Activated CD4-positive, alpha-beta T cell treated with anti-CD3 and anti-CD28 coated beads, Interleukin-2, amount 10 ng/mL, durations not matched to agents 24 days and 14 days (primary cell): ENCODE measurements at regions not wholly inside any gene's neighbourhood (a gene's known extent, or its start where the extent isn't known, plus 50 kb on each side); places are given as distances from the start of the nearest gene placed in this dataset.

Experiments used
- DNase-seq: peaks from one replicate; pipeline ENCODE4 v3.0.0; 2022
- H3K27ac Mint-ChIP-seq: one replicate; pipeline ENCODE4 v1.8.0; 2022; ENCODE audit warnings: mild to moderate bottlenecking, mixed read lengths
- H3K27me3 Mint-ChIP-seq: one replicate; pipeline ENCODE4 v1.8.0; 2022; ENCODE audit warnings: mixed read lengths
- H3K36me3 Mint-ChIP-seq: one replicate; pipeline ENCODE4 v1.8.0; 2022; ENCODE audit warnings: low read depth, mild to moderate bottlenecking, mixed read lengths
- H3K4me1 Mint-ChIP-seq: one replicate; pipeline ENCODE4 v1.8.0; 2021; ENCODE audit warnings: mixed read lengths
- H3K4me3 Mint-ChIP-seq: one replicate; pipeline ENCODE4 v1.8.0; 2022; ENCODE audit warnings: mild to moderate bottlenecking, moderate library complexity, mixed read lengths
- H3K9me3 Mint-ChIP-seq: one replicate; pipeline ENCODE4 v1.8.0; 2021; ENCODE audit warnings: mixed read lengths
- intact Hi-C: fragments of 100-400 bp; cut with micrococcal nuclease; formaldehyde crosslinking; loops from one replicate; pipeline ENCODE4 v1.15.1; 2023

DNA sequence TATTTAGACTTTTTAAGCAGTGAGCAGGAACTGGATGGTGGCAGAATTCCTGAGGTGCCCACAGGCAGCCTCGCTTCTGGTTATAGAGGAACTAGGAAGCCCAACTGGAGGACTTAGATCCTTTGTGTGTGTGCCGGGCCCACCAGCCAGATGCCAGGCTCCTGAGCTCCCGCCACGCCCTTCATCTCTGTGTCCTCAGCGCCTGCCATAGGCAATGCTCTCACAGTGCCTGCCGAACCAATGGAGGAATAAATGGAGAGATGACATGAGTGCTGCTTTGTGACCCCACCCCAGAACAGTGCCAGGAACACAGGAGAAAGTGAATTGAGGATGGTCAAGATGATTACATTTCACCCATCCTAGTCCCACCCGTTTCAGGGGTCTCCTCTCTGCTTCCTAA is 146.0 kb downstream of the UNC5CL start:
- no peak for DNase-seq
- Mint-ChIP-seq H3K4me3 (no peak overlapping the region), H3K36me3 (no peaks in the 10 kb centered on the region), H3K27ac (no peak overlapping the region), H3K9me3 (no peaks in the 10 kb centered on the region), H3K27me3 (no peaks in the 10 kb centered on the region), H3K4me1 (no peaks in the 10 kb centered on the region)
- intact Hi-C loops, result no loop called here

DNA sequence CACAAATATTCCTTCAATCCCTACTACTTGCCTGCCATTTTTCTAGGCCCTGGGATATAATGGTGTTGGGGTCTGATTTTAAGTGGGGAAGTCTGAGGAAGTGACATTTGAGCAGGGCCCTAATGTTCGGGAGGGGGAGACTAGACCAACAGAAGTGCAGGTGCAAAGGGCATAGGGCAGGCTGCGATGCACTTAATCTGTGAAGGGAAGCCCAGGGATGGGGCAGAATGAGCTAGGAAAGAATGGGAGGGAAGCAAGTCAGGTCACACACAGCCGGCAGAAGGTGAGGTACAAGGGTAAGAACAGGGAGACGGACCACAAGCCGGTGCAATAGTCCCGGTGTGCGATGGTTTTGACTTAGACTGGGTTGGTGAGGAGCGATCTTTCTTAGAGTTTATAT is 146.8 kb downstream of the UNC5CL start:
- H3K36me3 Mint-ChIP-seq, result no peaks in the 10 kb centered on the region
- H3K4me1 Mint-ChIP-seq, result no peaks in the 10 kb centered on the region
- no peak overlapping the region for H3K4me3 Mint-ChIP-seq
- H3K27ac Mint-ChIP-seq, result no peak overlapping the region
- intact Hi-C loops, result no loop called here
- no peaks in the 10 kb centered on the region for H3K27me3 Mint-ChIP-seq
- DNase-seq, result no peak
- H3K9me3 Mint-ChIP-seq, result no peaks in the 10 kb centered on the region

DNA sequence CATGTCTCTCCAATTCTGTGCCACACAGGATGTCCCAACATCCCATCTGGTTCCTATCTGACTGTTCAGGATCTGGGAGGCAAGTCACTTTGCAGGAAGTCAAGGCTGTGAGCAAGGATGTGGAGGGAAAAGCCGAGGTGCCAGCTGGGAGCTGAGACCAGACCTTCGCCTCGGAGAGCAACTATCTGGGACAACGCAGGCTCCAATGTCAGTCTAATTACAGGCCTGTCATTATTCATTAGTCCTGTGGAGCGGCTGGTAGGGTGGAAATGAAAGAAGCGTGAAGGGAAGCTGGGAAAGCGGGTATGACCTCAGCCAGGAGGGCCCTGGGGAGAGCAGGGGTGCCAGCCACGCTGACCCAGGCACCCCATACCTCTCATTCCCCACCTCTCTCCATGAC is 147.3 kb downstream of the UNC5CL start:
- intact Hi-C loops, result no loop called here
- Mint-ChIP-seq H3K27me3 (no peaks in the 10 kb centered on the region), H3K36me3 (no peaks in the 10 kb centered on the region), H3K27ac (no peak overlapping the region), H3K4me3 (no peak overlapping the region), H3K4me1 (no peaks in the 10 kb centered on the region), H3K9me3 (no peaks in the 10 kb centered on the region)
- no peak for DNase-seq

DNA sequence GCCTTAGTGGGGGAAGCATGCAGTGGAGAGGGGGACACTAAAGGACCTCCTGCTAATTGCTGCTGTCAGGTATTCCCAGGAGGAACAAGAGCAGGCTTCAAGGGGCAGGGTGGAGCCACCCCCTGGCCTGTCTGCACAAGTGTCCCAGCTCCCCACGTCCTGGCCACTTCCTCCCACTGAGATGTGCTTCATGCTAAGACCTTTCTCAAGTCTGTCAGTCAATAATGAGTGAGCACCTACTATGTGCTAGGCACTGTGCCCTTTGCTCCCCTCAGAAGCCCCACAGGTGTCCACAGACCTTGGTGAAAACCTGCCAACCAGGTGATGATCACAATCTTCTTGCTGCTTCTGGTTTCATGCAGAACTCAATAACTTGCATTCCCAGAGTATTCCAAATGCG is 147.9 kb downstream of the UNC5CL start:
- Mint-ChIP-seq H3K27ac (no peak overlapping the region), H3K4me1 (no peaks in the 10 kb centered on the region), H3K9me3 (no peaks in the 10 kb centered on the region), H3K27me3 (peaks cover 2% of the 10 kb centered on the region), H3K36me3 (no peaks in the 10 kb centered on the region), H3K4me3 (no peak overlapping the region)
- intact Hi-C loops, result no loop called here
- DNase-seq, result no peak

DNA sequence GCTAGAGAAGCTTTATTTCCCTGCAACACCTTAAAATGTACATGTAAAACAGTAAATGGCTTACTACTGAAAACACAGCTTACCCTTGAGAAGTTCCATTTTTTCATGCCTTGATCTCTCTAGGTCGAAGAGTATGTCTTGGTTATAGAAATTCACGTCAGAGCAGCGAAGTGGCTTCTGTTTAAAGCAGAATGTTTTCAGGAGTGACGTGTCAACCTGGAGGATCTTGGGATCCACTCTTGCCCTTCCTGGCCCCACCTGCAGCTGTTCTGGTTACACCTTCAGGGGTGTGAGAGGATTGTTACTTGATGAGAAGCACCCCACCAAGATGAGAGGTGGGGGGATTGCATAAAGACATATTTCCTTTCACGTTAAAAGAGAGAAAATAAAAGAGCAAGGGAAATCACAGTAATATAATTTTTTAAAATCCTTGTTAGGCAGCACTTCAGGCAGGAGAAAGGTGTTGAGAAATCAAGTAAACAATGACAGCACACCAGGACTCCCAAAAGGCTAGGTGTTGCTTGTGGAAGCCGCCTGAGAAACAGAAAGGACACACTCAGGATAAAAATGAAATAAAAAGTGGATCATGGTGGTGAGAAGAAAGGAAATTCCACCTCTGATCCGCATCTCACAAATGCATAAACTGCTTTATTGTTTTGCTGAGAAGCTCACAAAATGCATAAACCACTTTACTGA is 149.7 kb downstream of the UNC5CL start:
- Mint-ChIP-seq H3K27me3 (peaks cover 2% of the 10 kb centered on the region), H3K4me3 (no peak overlapping the region), H3K4me1 (no peaks in the 10 kb centered on the region), H3K36me3 (no peaks in the 10 kb centered on the region), H3K27ac (no peak overlapping the region), H3K9me3 (no peaks in the 10 kb centered on the region)
- intact Hi-C loops, result no loop called here
- no peak for DNase-seq

DNA sequence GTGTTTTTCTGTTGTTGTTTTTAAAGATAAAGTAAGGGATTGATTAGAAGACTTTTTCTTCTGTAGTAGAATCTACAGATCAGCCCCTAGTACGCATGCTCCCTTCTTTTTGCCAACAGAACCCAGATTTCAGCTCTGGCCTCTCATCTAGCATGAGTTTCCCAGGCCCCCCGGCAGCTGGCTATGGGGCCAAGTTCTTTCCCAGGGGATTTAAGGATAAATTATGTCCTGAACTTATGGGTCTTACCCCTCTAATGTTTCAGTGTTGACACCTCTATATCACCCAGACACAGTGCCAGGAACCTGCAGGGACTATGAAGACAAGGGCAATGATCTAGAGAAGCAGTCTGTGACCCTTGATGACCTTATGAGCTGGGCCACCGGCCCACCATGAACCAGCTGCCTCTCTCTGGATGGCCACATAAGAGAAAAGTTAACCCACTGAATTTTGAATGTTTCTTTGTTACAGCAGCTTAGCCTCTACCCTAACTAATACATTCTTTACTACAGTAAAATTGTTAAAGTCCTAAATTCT is 150.5 kb downstream of the UNC5CL start:
- no peak overlapping the region for H3K4me3 Mint-ChIP-seq
- intact Hi-C loops, result no loop called here

DNA sequence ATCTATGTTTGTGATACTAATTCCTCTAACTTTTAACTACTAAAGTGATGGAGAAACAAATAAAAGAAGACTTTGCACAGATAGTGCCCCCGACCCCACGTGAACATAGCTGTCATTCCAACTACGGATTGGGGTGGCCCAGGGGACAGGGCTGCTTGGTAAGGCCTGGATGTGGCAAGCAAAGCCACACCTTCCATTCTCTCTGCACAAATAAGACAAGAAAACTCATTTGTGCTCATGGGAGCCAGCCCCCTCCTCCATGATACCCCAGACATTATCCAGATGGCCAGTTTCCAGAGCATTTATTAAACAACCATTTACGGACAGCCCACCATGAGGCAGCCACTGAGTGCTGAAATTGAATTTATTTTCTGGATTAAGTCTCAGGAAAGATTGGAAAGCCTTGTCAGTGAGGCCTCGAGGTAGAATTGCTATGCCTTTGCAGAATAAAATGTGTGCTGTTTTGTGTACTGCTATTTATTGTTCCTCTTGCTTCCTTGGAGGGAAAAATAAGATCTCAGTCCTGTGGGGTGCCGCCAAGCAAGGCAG is 151.2 kb downstream of the UNC5CL start:
- Mint-ChIP-seq H3K4me3 (no peak overlapping the region), H3K36me3 (no peaks in the 10 kb centered on the region), H3K27ac (no peak overlapping the region), H3K27me3 (peaks cover 5% of the 10 kb centered on the region), H3K4me1 (no peaks in the 10 kb centered on the region), H3K9me3 (no peaks in the 10 kb centered on the region)
- intact Hi-C loops, result no loop called here
- DNase-seq, result no peak

More for the DNA sequence above, 150.5 kb downstream of the UNC5CL start:
- H3K9me3 Mint-ChIP-seq, result no peaks in the 10 kb centered on the region
- H3K27ac Mint-ChIP-seq, result no peak overlapping the region
- peaks cover 4% of the 10 kb centered on the region for H3K27me3 Mint-ChIP-seq
- no peak for DNase-seq
- H3K36me3 Mint-ChIP-seq, result no peaks in the 10 kb centered on the region
- H3K4me1 Mint-ChIP-seq, result no peaks in the 10 kb centered on the region

DNA sequence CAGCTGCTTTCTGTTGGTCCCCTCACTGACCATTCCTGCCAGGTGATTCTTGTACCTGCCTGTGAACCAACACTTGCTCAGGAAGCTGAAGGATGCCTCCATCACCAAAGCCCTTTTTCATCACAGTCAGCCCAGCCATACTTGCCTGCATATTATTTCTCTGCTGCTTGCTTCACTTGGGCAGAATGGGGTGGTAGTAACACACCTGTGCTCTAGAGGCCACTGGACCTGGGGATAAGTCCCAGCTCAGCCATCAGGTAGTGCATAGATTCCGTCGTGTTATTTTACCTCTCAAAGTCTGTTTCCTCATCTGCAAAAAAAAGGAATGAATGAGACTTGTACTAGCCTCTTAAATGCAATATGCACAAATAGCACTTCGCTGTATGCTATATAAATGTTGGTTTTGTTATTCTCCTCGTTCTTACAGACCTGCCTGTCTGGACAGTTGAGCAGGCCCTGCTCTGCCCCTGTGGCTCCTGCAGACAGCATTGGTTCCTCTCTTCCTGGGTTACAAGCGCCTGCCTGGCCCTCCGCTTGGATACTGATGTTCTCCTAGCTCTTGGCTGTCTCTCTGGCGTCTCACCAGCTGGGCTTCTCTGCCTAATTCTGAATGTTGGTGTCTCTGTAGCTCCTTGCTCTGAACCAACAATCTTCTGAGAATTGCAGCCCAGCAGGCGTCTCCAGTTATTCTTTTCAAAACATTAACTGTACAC is 151.8 kb downstream of the UNC5CL start:
- intact Hi-C loops, result no loop called here
- H3K4me3 Mint-ChIP-seq, result no peak overlapping the region
- no peaks in the 10 kb centered on the region for H3K4me1 Mint-ChIP-seq
- H3K36me3 Mint-ChIP-seq, result no peaks in the 10 kb centered on the region
- DNase-seq, result no peak
- H3K9me3 Mint-ChIP-seq, result no peaks in the 10 kb centered on the region
- H3K27ac Mint-ChIP-seq, result no peak overlapping the region
- peaks cover 7% of the 10 kb centered on the region for H3K27me3 Mint-ChIP-seq

DNA sequence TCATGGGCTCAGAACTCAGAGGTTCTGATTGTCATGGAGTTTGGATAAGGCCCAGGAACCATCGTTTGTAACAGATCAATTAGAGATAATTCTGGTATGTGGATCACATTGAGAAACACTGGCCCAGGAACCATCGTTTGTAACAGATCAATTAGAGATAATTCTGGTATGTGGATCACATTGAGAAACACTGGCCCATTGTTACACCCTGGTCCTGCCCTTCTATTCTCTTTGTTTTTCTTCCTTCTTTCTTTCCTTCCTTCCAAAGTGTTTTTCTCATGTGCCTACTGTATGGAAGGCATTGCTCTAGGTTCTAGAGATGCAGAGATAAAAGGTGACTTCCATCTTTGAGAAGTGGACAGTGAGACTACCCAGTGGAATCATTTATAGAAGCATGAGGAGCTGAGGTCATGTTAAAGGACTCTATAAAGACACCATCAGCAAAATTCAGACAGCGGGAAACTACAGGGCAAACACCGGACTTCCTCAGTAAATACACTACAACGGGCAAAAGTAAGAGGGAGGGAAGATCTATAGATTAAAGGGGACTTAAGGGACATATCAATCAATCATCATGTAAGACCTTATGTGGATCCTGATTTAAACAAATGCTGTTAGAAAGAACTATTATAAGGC is 153.8 kb downstream of the UNC5CL start:
- no peak for DNase-seq
- Mint-ChIP-seq H3K4me1 (peaks cover 3% of the 10 kb centered on the region), H3K4me3 (no peak overlapping the region), H3K27me3 (peaks cover 9% of the 10 kb centered on the region), H3K9me3 (no peaks in the 10 kb centered on the region), H3K36me3 (no peaks in the 10 kb centered on the region), H3K27ac (no peak overlapping the region)
- intact Hi-C loops, result no loop called here

DNA sequence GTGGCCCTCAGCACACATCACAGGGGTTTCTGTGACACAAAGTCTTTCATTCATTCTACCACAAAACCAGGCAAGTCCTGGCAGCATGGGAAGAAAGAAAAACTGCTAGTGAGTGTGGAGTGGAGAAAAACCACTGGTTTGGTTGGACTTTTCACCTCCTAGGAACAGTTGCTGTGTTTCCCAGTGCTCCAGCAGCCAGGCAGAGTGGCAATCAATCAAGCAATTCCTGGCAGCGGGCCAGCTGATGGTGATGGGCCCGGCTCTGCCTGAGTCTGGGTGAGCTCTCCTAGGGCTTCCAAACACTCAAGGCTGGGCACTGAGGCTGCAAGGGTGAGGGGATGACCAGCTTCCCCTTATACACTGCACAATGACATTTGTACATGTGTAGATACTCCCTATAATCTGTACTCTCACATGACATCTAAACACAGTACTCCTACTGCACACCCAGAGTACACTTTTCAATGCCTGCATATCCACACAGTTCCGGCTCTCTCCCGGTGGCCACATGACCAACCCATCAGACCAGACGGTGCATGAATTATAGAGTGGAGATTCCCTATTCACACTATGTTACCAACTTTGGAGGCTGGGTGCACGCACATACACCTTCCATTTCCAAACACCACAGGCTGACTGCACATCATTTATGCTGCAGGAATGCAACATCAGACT is 156.6 kb downstream of the UNC5CL start:
- Mint-ChIP-seq H3K4me1 (peaks cover 7% of the 10 kb centered on the region), H3K36me3 (no peaks in the 10 kb centered on the region), H3K4me3 (no peak overlapping the region), H3K27ac (no peak overlapping the region), H3K9me3 (peaks cover 3% of the 10 kb centered on the region), H3K27me3 (peaks cover 11% of the 10 kb centered on the region)
- intact Hi-C loops, result no loop called here
- DNase-seq, result no peak

DNA sequence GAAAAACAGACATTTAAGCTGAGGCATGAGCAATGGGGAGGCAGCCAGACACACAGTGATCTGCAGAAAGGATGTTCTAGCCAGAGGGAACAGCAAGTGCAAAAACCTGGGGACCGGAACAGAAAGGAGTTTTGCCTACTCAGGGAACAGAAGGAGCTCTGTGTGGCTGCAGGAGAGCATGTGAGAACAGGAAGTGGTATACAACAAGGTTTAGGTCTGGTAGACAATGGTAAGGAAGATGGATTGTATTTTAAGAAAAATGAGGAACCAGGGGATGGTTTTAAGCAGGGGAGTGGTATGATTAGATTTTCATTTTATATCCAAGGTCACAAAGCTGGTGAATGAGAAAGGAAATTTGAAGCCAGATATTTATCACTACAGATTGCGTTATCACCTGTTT is 157.5 kb downstream of the UNC5CL start:
- Mint-ChIP-seq H3K9me3 (peaks cover 3% of the 10 kb centered on the region), H3K27ac (no peak overlapping the region), H3K4me3 (no peak overlapping the region), H3K36me3 (no peaks in the 10 kb centered on the region), H3K4me1 (peaks cover 9% of the 10 kb centered on the region), H3K27me3 (peaks cover 14% of the 10 kb centered on the region)
- intact Hi-C loops, result no loop called here
- DNase-seq, result no peak

DNA sequence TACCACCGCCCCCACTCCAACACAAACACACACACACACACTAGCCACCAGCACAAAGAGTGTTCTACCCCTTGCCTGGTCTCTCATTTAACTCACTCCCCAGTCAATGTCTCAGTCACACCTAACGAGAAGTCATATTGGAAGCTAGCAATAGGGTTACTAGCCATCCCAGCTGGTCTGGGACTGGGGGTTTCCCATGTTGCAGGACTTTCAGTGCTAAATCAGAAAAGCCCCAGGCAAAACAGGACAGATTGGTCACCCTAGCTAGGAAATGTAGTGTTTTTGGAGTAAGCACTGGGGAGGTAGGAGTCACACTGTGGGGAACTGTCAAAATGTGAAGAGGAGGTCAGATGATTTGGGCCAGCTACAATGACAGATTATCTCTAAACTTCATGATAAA is 158.1 kb downstream of the UNC5CL start:
- no peaks in the 10 kb centered on the region for H3K36me3 Mint-ChIP-seq
- H3K27me3 Mint-ChIP-seq, result peaks cover 18% of the 10 kb centered on the region
- no peak for DNase-seq
- intact Hi-C loops, result no loop called here
- H3K4me3 Mint-ChIP-seq, result no peak overlapping the region
- H3K27ac Mint-ChIP-seq, result no peak overlapping the region
- peaks cover 9% of the 10 kb centered on the region for H3K4me1 Mint-ChIP-seq
- peaks cover 3% of the 10 kb centered on the region for H3K9me3 Mint-ChIP-seq

DNA sequence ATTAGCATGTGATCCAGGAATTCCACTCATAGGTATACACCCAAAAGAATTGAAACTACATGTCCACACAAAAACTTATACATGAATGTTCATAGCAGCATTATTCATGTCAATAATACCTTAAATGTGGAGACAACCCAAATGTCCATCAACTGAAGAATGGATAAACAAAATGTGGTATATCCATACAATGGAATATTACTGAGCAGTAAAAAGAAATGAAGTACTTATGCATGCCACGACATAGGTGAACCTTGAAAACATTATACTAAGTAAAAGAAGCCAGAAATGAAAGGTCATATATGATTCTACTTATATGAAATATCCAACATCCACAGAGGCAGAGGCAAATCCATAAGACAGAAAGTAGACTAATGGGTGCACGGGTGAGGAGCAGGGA is 159.9 kb downstream of the UNC5CL start:
- intact Hi-C loops, result no loop called here
- H3K4me3 Mint-ChIP-seq, result no peak overlapping the region
- H3K36me3 Mint-ChIP-seq, result no peaks in the 10 kb centered on the region
- peaks cover 9% of the 10 kb centered on the region for H3K4me1 Mint-ChIP-seq
- no peak overlapping the region for H3K27ac Mint-ChIP-seq
- peaks cover 21% of the 10 kb centered on the region for H3K27me3 Mint-ChIP-seq
- H3K9me3 Mint-ChIP-seq, result peaks cover 3% of the 10 kb centered on the region
- DNase-seq, result no peak

DNA sequence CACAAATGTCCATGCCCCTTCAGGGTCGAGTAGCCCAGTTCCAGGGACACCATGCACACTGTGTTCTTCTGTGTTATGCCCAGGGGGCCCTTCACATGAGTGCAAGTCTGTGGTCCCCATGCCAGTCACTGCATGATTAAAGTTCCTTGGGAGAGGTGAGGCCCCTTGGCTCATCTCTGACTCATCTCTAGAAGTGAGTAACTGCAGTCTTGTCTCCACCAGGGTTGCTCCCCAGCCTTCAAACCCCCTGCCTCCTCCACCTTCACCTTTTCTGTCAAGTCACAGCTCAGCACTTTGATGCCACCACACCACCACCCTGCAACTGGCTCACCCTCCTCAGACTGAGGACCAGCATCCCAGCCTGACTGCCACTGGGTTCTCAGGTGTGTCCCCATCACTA is 161.7 kb downstream of the UNC5CL start:
- Mint-ChIP-seq H3K27me3 (peaks cover 21% of the 10 kb centered on the region), H3K27ac (peak overlapping the region; percentile 5), H3K36me3 (no peaks in the 10 kb centered on the region), H3K9me3 (peaks cover 3% of the 10 kb centered on the region), H3K4me1 (peaks cover 9% of the 10 kb centered on the region), H3K4me3 (no peak overlapping the region)
- no peak for DNase-seq
- intact Hi-C loops, result no loop called here
